ENCODE measurements at regions not wholly inside any gene's neighbourhood (a gene's known extent, or its start where the extent isn't known, plus 50 kb on each side); places are given as distances from the start of the nearest gene placed in this dataset.
"Not testable (repeated sequence)": the region's sequence is repeated elsewhere in the genome, so short reads cannot be mapped to it uniquely, and the experiment has no call there.

- not testable (repeated sequence) for H3K27me3 Mint-ChIP-seq, DNase-seq, H3K36me3 Mint-ChIP-seq, H3K4me3 Mint-ChIP-seq, H3K9me3 Mint-ChIP-seq, H3K27ac Mint-ChIP-seq, H3K4me1 Mint-ChIP-seq
Measured at GRCh38 chr1:213545181-213545580, 442.6 kb upstream of the PROX1 start.

- Mint-ChIP-seq H3K9me3 (peaks cover 2% of the 10 kb centered on the region), H3K27me3 (no peaks in the 10 kb centered on the region), H3K27ac (no peak overlapping the region), H3K36me3 (no peaks in the 10 kb centered on the region), H3K4me1 (no peaks in the 10 kb centered on the region), H3K4me3 (no peak overlapping the region)
- DNase-seq, result no peak
Measured at GRCh38 chr1:213549982-213550381, 437.8 kb upstream of the PROX1 start.

- Mint-ChIP-seq H3K9me3 (peaks cover 2% of the 10 kb centered on the region), H3K4me1 (no peaks in the 10 kb centered on the region), H3K36me3 (no peaks in the 10 kb centered on the region), H3K27ac (no peak overlapping the region), H3K4me3 (no peak overlapping the region), H3K27me3 (no peaks in the 10 kb centered on the region)
- no peak for DNase-seq
Measured at GRCh38 chr1:213550804-213551203, 437.0 kb upstream of the PROX1 start.

GRCh38 chr1:213552045-213552444, 435.7 kb upstream of the PROX1 start:
- H3K4me3 Mint-ChIP-seq, result no peak overlapping the region
- H3K36me3 Mint-ChIP-seq, result no peaks in the 10 kb centered on the region
- no peak for DNase-seq
- H3K4me1 Mint-ChIP-seq, result no peaks in the 10 kb centered on the region
- peaks cover 2% of the 10 kb centered on the region for H3K9me3 Mint-ChIP-seq
- H3K27me3 Mint-ChIP-seq, result no peaks in the 10 kb centered on the region
- H3K27ac Mint-ChIP-seq, result no peak overlapping the region

GRCh38 chr1:213560226-213560625, 427.5 kb upstream of the PROX1 start:
- Mint-ChIP-seq H3K4me3 (no peak overlapping the region), H3K4me1 (no peaks in the 10 kb centered on the region), H3K9me3 (peaks cover 11% of the 10 kb centered on the region), H3K27ac (no peak overlapping the region), H3K27me3 (no peaks in the 10 kb centered on the region), H3K36me3 (no peaks in the 10 kb centered on the region)
- no peak for DNase-seq

- no peak for DNase-seq
- H3K4me3 Mint-ChIP-seq, result no peak overlapping the region
- H3K4me1 Mint-ChIP-seq, result no peaks in the 10 kb centered on the region
- no peaks in the 10 kb centered on the region for H3K27me3 Mint-ChIP-seq
- no peak overlapping the region for H3K27ac Mint-ChIP-seq
- H3K9me3 Mint-ChIP-seq, result peaks cover 15% of the 10 kb centered on the region
- H3K36me3 Mint-ChIP-seq, result no peaks in the 10 kb centered on the region
Measured at GRCh38 chr1:213561870-213562269, 425.9 kb upstream of the PROX1 start.

- H3K27ac Mint-ChIP-seq, result no peak overlapping the region
- H3K27me3 Mint-ChIP-seq, result no peaks in the 10 kb centered on the region
- H3K4me1 Mint-ChIP-seq, result no peaks in the 10 kb centered on the region
- no peaks in the 10 kb centered on the region for H3K36me3 Mint-ChIP-seq
- DNase-seq, result no peak
- no peak overlapping the region for H3K4me3 Mint-ChIP-seq
- peaks cover 15% of the 10 kb centered on the region for H3K9me3 Mint-ChIP-seq
Measured at GRCh38 chr1:213564215-213564659, 423.5 kb upstream of the PROX1 start.

GRCh38 chr1:213568929-213569815, 418.6 kb upstream of the PROX1 start:
- no peak for DNase-seq
- no peaks in the 10 kb centered on the region for H3K4me1 Mint-ChIP-seq
- H3K9me3 Mint-ChIP-seq, result peaks cover 10% of the 10 kb centered on the region
- no peak overlapping the region for H3K27ac Mint-ChIP-seq
- H3K4me3 Mint-ChIP-seq, result no peak overlapping the region
- no peaks in the 10 kb centered on the region for H3K27me3 Mint-ChIP-seq
- H3K36me3 Mint-ChIP-seq, result no peaks in the 10 kb centered on the region

- H3K27ac Mint-ChIP-seq, result no peak overlapping the region
- H3K4me3 Mint-ChIP-seq, result no peak overlapping the region
- H3K4me1 Mint-ChIP-seq, result no peaks in the 10 kb centered on the region
- peaks cover 4% of the 10 kb centered on the region for H3K9me3 Mint-ChIP-seq
- no peaks in the 10 kb centered on the region for H3K36me3 Mint-ChIP-seq
- H3K27me3 Mint-ChIP-seq, result no peaks in the 10 kb centered on the region
- DNase-seq, result no peak
Measured at GRCh38 chr1:213569816-213570150, 418.0 kb upstream of the PROX1 start.

GRCh38 chr1:213570487-213570886, 417.3 kb upstream of the PROX1 start:
- no peaks in the 10 kb centered on the region for H3K4me1 Mint-ChIP-seq
- no peak overlapping the region for H3K4me3 Mint-ChIP-seq
- DNase-seq, result no peak
- H3K36me3 Mint-ChIP-seq, result no peaks in the 10 kb centered on the region
- H3K27me3 Mint-ChIP-seq, result no peaks in the 10 kb centered on the region
- H3K27ac Mint-ChIP-seq, result no peak overlapping the region
- peaks cover 4% of the 10 kb centered on the region for H3K9me3 Mint-ChIP-seq

- Mint-ChIP-seq H3K27ac (no peak overlapping the region), H3K4me1 (no peaks in the 10 kb centered on the region), H3K9me3 (peaks cover 3% of the 10 kb centered on the region), H3K36me3 (no peaks in the 10 kb centered on the region), H3K27me3 (no peaks in the 10 kb centered on the region), H3K4me3 (no peak overlapping the region)
- DNase-seq, result no peak
Measured at GRCh38 chr1:213571419-213571818, 416.4 kb upstream of the PROX1 start.

GRCh38 chr1:213571843-213572242, 415.9 kb upstream of the PROX1 start:
- H3K27me3 Mint-ChIP-seq, result no peaks in the 10 kb centered on the region
- no peaks in the 10 kb centered on the region for H3K9me3 Mint-ChIP-seq

GRCh38 chr1:213572912-213573647, 414.7 kb upstream of the PROX1 start:
- H3K27ac Mint-ChIP-seq, result no peak overlapping the region
- H3K9me3 Mint-ChIP-seq, result peaks cover 6% of the 10 kb centered on the region
- DNase-seq, result no peak
- no peaks in the 10 kb centered on the region for H3K36me3 Mint-ChIP-seq
- no peaks in the 10 kb centered on the region for H3K4me1 Mint-ChIP-seq
- no peak overlapping the region for H3K4me3 Mint-ChIP-seq
- H3K27me3 Mint-ChIP-seq, result no peaks in the 10 kb centered on the region

More at GRCh38 chr1:213571843-213572242, 415.9 kb upstream of the PROX1 start:
- no peak for DNase-seq
- Mint-ChIP-seq H3K36me3 (no peaks in the 10 kb centered on the region), H3K4me1 (no peaks in the 10 kb centered on the region), H3K4me3 (no peak overlapping the region), H3K27ac (no peak overlapping the region)

GRCh38 chr1:213573648-213574009, 414.1 kb upstream of the PROX1 start:
- H3K9me3 Mint-ChIP-seq, result peaks cover 6% of the 10 kb centered on the region
- H3K4me1 Mint-ChIP-seq, result no peaks in the 10 kb centered on the region
- no peak overlapping the region for H3K4me3 Mint-ChIP-seq
- no peaks in the 10 kb centered on the region for H3K36me3 Mint-ChIP-seq
- H3K27ac Mint-ChIP-seq, result no peak overlapping the region
- no peaks in the 10 kb centered on the region for H3K27me3 Mint-ChIP-seq
- DNase-seq, result no peak

GRCh38 chr1:213582976-213583567, 404.7 kb upstream of the PROX1 start:
- peaks cover 7% of the 10 kb centered on the region for H3K27me3 Mint-ChIP-seq
- no peak overlapping the region for H3K27ac Mint-ChIP-seq
- no peaks in the 10 kb centered on the region for H3K9me3 Mint-ChIP-seq
- no peaks in the 10 kb centered on the region for H3K4me1 Mint-ChIP-seq
- no peaks in the 10 kb centered on the region for H3K36me3 Mint-ChIP-seq
- no peak for DNase-seq
- no peak overlapping the region for H3K4me3 Mint-ChIP-seq

Data from activated naive CD8-positive, alpha-beta T cell treated with anti-CD3 and anti-CD28 coated beads for 36 hours (primary cell).